ENCODE measurements at regions not wholly inside any gene's neighbourhood (a gene's known extent, or its start where the extent isn't known, plus 50 kb on each side); places are given as distances from the start of the nearest gene placed in this dataset.

DNA sequence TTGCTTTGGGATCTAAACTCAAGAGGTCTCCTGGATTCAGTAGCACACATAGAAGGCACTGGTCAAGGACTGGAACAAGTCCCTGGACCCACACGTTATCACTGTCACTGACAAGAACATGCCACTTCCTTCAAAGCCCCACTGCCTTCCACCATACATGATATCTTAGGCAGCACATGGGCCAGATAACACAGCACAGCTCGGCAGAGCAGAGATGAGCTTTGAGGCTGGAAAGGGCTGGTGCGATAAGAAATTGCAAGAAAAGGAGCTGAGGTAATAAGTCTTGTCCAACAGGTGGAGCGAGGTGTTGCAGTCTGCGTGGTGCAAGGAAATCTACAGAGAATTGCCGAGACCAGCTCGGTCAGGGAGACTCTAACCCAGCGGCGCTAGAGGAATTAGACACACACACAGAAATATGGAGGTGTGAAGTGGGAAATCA is 139.8 kb upstream of the CDK13 start:
- peak overlapping the region; percentile 63 for H2AFZ ChIP-seq (ENCODE audit: low read depth, low read length, poor library complexity, severe bottlenecking)
- H3K4me2 ChIP-seq (ENCODE audit: low read length), result peak overlapping the region; percentile 44
- H3K4me1 ChIP-seq (ENCODE audit: control insufficient read depth in 1 of 2, insufficient read depth in 2 of 2, low read length in 2 of 2), result peaks cover 5 to 12% of the 10 kb centered on the region in 2 experiments; a peak in 3 of 4 replicates
- no peak overlapping the region for H3K4me3 ChIP-seq (replicated peaks in 1 of 2; ENCODE audit: low read depth in 1 of 2, low read length in 2 of 2)
- ATAC-seq (peak; percentile 87), DNase-seq (ENCODE audit: low read depth, low spot score) (peak; percentile 22)
- ChIA-PET POLR2A (no interaction called here), CTCF (interaction anchor here (0.7 to 1.3 kb wide), 4 partner anchors 19 to 242 kb away, joined by 3 to 4 read pairs (median 4); no protein-coding TSS in a partner anchor), RAD21 (ENCODE audit: low non-redundant PET in 1 of 2, low total read pairs in 2 of 2, uncharacterized antibody in 2 of 2, unreplicated experiment in 2 of 2) (interaction anchor here in 1 of 2 experiments (0.8 kb wide), 1 partner anchor 86 kb away, joined by 3 read pairs; no protein-coding TSS in a partner anchor)
- H3K27ac ChIP-seq (ENCODE audit: low read depth, low read length), result no peak overlapping the region
- no peaks in the 10 kb centered on the region for H3K79me2 ChIP-seq (ENCODE audit: insufficient read depth, low read length)
- no TSS peak for BruUV-seq (replicated peaks)
- no peaks in the 10 kb centered on the region for H4K20me1 ChIP-seq (ENCODE audit: insufficient read depth)
- H3K9ac ChIP-seq (ENCODE audit: low read length), result no peak overlapping the region
- TF ChIP-seq ELF1 (IDR thresholded peaks at IDR 0.05; ENCODE audit: borderline replicate concordance, low read depth), result no peak
- TF ChIP-seq SIN3A (IDR thresholded peaks at IDR 0.05; ENCODE audit: low read depth), result no peak
- TF ChIP-seq CEBPB (IDR thresholded peaks at IDR 0.05; ENCODE audit: low read depth), result no peak
- peak; percentile 24; the same call in 1 of the 2 replicates for TF ChIP-seq RAD21 (IDR thresholded peaks at IDR 0.05; ENCODE audit: low read depth)
- no peak for TF ChIP-seq EZH2 (IDR thresholded peaks at IDR 0.05)
- TF ChIP-seq SRF (IDR thresholded peaks at IDR 0.05; ENCODE audit: low read depth), result no peak
- TF ChIP-seq, protein P1, sequence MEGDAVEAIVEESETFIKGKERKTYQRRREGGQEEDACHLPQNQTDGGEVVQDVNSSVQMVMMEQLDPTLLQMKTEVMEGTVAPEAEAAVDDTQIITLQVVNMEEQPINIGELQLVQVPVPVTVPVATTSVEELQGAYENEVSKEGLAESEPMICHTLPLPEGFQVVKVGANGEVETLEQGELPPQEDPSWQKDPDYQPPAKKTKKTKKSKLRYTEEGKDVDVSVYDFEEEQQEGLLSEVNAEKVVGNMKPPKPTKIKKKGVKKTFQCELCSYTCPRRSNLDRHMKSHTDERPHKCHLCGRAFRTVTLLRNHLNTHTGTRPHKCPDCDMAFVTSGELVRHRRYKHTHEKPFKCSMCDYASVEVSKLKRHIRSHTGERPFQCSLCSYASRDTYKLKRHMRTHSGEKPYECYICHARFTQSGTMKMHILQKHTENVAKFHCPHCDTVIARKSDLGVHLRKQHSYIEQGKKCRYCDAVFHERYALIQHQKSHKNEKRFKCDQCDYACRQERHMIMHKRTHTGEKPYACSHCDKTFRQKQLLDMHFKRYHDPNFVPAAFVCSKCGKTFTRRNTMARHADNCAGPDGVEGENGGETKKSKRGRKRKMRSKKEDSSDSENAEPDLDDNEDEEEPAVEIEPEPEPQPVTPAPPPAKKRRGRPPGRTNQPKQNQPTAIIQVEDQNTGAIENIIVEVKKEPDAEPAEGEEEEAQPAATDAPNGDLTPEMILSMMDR (IDR thresholded peaks at IDR 0.05 in 2 of 3, conservative IDR thresholded peaks at IDR 0.05 in 1 of 3; ENCODE audit: borderline replicate concordance in 1 of 3, insufficient read depth in 1 of 3, low read depth in 2 of 3, low read length in 2 of 3), result peak; percentile 3 to 29 (median 9); a peak in 2 of 6 replicates
- TF ChIP-seq ZBTB33 (IDR thresholded peaks at IDR 0.05; ENCODE audit: extremely low read depth, insufficient replicate concordance, low read length), result no peak
- TF ChIP-seq EZH2phosphoT487 (IDR thresholded peaks at IDR 0.05; ENCODE audit: borderline replicate concordance), result no peak
- H3K9me2 ChIP-seq (ENCODE audit: insufficient read depth), result no peaks in the 10 kb centered on the region
- intact Hi-C loops (cut with micrococcal nuclease), result no loop called here
- H3K9me3 ChIP-seq (ENCODE audit: control insufficient read depth in 1 of 2, insufficient read depth in 1 of 2, low read depth in 1 of 2, low read length in 2 of 2), result no peaks in the 10 kb centered on the region
- H3K36me3 ChIP-seq (ENCODE audit: control insufficient read depth in 1 of 2, insufficient read depth in 2 of 2, low read length in 2 of 2), result no peaks in the 10 kb centered on the region
- 0 out of 2 replicates have a peak, but pooled peaks cover 4% of the 10 kb centered on the region for H3K27me3 ChIP-seq (ENCODE audit: insufficient read depth, low read length)
